ENCODE measurements at regions not wholly inside any gene's neighbourhood (a gene's known extent, or its start where the extent isn't known, plus 50 kb on each side); places are given as distances from the start of the nearest gene placed in this dataset.

- ChIA-PET CTCF (no interaction called here), POLR2A (no interaction called here)
- no peak for DNase-seq (ENCODE audit: extremely low spot score)
- TF ChIP-seq FOXK2 (IDR thresholded peaks at IDR 0.05) (no peak), TARDBP (IDR thresholded peaks at IDR 0.05) (no peak), NFRKB (IDR thresholded peaks at IDR 0.05) (no peak), FOXA1 (IDR thresholded peaks at IDR 0.05) (no peak), SUZ12 (IDR thresholded peaks at IDR 0.05) (no peak), SP1 (IDR thresholded peaks at IDR 0.05) (no peak), ELF4 (IDR thresholded peaks at IDR 0.05) (no peak), CTBP1 (IDR thresholded peaks at IDR 0.05; ENCODE audit: borderline replicate concordance) (no peak), ARNT (IDR thresholded peaks at IDR 0.05) (no peak), ZNF384 (IDR thresholded peaks at IDR 0.05) (no peak), L3MBTL2 (conservative IDR thresholded peaks at IDR 0.05) (no peak), FOXM1 (IDR thresholded peaks at IDR 0.05; ENCODE audit: borderline replicate concordance) (no peak), LEF1 (IDR thresholded peaks at IDR 0.05; ENCODE audit: borderline replicate concordance) (no peak), HDGF (IDR thresholded peaks at IDR 0.05; ENCODE audit: borderline replicate concordance) (no peak)
- TF ChIP-seq, protein P1, sequence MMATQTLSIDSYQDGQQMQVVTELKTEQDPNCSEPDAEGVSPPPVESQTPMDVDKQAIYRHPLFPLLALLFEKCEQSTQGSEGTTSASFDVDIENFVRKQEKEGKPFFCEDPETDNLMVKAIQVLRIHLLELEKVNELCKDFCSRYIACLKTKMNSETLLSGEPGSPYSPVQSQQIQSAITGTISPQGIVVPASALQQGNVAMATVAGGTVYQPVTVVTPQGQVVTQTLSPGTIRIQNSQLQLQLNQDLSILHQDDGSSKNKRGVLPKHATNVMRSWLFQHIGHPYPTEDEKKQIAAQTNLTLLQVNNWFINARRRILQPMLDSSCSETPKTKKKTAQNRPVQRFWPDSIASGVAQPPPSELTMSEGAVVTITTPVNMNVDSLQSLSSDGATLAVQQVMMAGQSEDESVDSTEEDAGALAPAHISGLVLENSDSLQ (IDR thresholded peaks at IDR 0.05): no peak
Observed at GRCh38 chr1:163737261-163737660, 415.5 kb downstream of the NUF2 start.

DNA sequence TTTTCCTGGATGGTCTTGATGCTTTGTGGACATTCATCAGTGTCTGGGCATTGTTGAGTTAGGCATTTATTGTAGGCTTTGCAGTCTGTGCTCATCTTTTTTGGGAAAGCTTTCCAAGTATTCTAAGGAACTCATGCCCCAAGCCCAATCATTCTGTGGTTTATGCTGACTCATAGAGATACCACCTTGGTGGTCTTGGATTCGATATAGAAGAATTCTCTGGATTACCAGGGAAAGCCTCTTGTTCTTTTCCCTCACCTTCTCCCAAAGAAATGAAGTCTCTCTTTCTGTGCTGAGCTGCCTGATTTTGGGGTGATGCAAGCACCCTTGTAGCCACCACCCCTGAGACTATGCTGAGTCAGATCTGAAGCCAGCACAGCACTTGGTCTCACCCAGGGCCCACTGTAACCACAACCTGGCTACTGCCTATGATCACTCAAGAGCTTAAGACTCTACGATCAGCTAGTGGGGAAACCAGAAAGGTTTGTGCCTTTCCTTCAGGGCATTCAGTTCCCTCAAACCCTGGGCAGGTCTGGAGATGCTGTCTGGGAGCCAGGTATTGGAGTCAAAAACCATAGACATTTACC, 422.6 kb downstream of the NUF2 start:
- CTCF ChIA-PET: no interaction called here
- DNase-seq (ENCODE audit: extremely low spot score): no peak
- TF ChIP-seq SP1 (IDR thresholded peaks at IDR 0.05) (no peak), L3MBTL2 (conservative IDR thresholded peaks at IDR 0.05) (no peak), CTBP1 (IDR thresholded peaks at IDR 0.05; ENCODE audit: borderline replicate concordance) (no peak), ARNT (IDR thresholded peaks at IDR 0.05) (no peak), SUZ12 (IDR thresholded peaks at IDR 0.05) (no peak), NFRKB (IDR thresholded peaks at IDR 0.05) (no peak), ZNF384 (IDR thresholded peaks at IDR 0.05) (no peak), ELF4 (IDR thresholded peaks at IDR 0.05) (no peak), FOXA1 (IDR thresholded peaks at IDR 0.05) (no peak), HDGF (IDR thresholded peaks at IDR 0.05; ENCODE audit: borderline replicate concordance) (no peak), FOXM1 (IDR thresholded peaks at IDR 0.05; ENCODE audit: borderline replicate concordance) (no peak), LEF1 (IDR thresholded peaks at IDR 0.05; ENCODE audit: borderline replicate concordance) (no peak), TARDBP (IDR thresholded peaks at IDR 0.05) (no peak), BHLHE40 (IDR thresholded peaks at IDR 0.05; ENCODE audit: borderline replicate concordance) (no peak), FOXK2 (IDR thresholded peaks at IDR 0.05) (no peak)
- TF ChIP-seq, protein P1 (IDR thresholded peaks at IDR 0.05): no peak
- POLR2A ChIA-PET: no interaction called here

DNA sequence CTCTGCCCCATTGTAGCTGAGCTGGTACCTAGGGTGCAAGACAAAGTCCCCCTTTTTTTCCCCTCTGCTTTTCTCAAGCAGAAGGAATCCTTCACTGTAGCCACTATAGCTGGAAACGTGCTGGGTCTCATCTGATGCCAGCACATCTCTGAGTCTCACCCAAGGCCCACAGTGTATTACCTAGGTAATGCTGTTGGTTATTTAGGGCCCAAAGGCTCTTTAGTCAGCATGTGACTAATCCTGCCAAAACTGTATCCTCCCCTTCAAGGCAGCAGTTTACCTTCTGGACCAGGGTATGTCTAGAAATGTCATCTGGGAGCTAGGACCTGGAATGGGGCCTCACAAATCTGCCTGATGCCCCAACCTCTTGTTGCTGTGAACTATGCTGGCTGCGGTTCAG, 423.4 kb downstream of the NUF2 start:
- TF ChIP-seq LEF1 (IDR thresholded peaks at IDR 0.05; ENCODE audit: borderline replicate concordance) (no peak), SP1 (IDR thresholded peaks at IDR 0.05) (no peak), SUZ12 (IDR thresholded peaks at IDR 0.05) (no peak), FOXM1 (IDR thresholded peaks at IDR 0.05; ENCODE audit: borderline replicate concordance) (no peak), L3MBTL2 (conservative IDR thresholded peaks at IDR 0.05) (no peak), BHLHE40 (IDR thresholded peaks at IDR 0.05; ENCODE audit: borderline replicate concordance) (no peak), CTBP1 (IDR thresholded peaks at IDR 0.05; ENCODE audit: borderline replicate concordance) (no peak), ELF4 (IDR thresholded peaks at IDR 0.05) (no peak), HDGF (IDR thresholded peaks at IDR 0.05; ENCODE audit: borderline replicate concordance) (no peak), FOXK2 (IDR thresholded peaks at IDR 0.05) (no peak), NFRKB (IDR thresholded peaks at IDR 0.05) (no peak), TARDBP (IDR thresholded peaks at IDR 0.05) (no peak), ARNT (IDR thresholded peaks at IDR 0.05) (no peak), ZNF384 (IDR thresholded peaks at IDR 0.05) (no peak), FOXA1 (IDR thresholded peaks at IDR 0.05) (no peak)
- TF ChIP-seq, protein P1 (IDR thresholded peaks at IDR 0.05): no peak
- CTCF ChIA-PET: no interaction called here
- POLR2A ChIA-PET: no interaction called here
- DNase-seq (ENCODE audit: extremely low spot score): no peak

- DNase-seq (ENCODE audit: extremely low spot score): no peak
- ChIA-PET CTCF (no interaction called here), POLR2A (no interaction called here)
- TF ChIP-seq FOXK2 (IDR thresholded peaks at IDR 0.05) (no peak), ELF4 (IDR thresholded peaks at IDR 0.05) (no peak), CTBP1 (IDR thresholded peaks at IDR 0.05; ENCODE audit: borderline replicate concordance) (no peak), ZNF384 (IDR thresholded peaks at IDR 0.05) (no peak), FOXA1 (IDR thresholded peaks at IDR 0.05) (no peak)
Observed at GRCh38 chr1:163747261-163747660, 425.5 kb downstream of the NUF2 start.

DNA sequence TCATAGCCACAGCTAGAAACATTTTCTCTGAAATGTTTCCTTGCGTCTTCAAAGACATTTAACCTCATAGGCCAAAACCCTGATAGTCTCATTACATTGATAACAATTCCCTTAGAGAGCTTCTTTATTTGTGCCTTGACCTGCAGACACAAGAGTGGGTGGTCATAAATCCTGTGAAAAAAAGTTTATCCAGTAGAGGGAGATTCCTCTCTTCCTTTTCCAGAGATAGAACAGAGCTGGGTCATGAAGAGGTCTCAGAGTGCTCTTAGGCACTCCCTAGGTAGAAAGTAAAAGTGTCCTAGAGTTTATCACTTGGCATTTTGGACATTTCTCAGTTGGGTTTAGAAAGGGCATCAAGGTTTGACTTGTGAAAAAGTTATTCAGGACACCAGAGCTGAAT, 426.1 kb downstream of the NUF2 start:
- DNase-seq (ENCODE audit: extremely low spot score): no peak
- TF ChIP-seq FOXM1 (IDR thresholded peaks at IDR 0.05; ENCODE audit: borderline replicate concordance): no peak
- no peak for TF ChIP-seq SUZ12 (IDR thresholded peaks at IDR 0.05)
- TF ChIP-seq FOXA1 (IDR thresholded peaks at IDR 0.05): no peak
- no peak for TF ChIP-seq CTBP1 (IDR thresholded peaks at IDR 0.05; ENCODE audit: borderline replicate concordance)
- TF ChIP-seq FOXK2 (IDR thresholded peaks at IDR 0.05): no peak
- no peak for TF ChIP-seq LEF1 (IDR thresholded peaks at IDR 0.05; ENCODE audit: borderline replicate concordance)
- no peak for TF ChIP-seq HDGF (IDR thresholded peaks at IDR 0.05; ENCODE audit: borderline replicate concordance)
- ChIA-PET CTCF (no interaction called here), POLR2A (no interaction called here)

DNA sequence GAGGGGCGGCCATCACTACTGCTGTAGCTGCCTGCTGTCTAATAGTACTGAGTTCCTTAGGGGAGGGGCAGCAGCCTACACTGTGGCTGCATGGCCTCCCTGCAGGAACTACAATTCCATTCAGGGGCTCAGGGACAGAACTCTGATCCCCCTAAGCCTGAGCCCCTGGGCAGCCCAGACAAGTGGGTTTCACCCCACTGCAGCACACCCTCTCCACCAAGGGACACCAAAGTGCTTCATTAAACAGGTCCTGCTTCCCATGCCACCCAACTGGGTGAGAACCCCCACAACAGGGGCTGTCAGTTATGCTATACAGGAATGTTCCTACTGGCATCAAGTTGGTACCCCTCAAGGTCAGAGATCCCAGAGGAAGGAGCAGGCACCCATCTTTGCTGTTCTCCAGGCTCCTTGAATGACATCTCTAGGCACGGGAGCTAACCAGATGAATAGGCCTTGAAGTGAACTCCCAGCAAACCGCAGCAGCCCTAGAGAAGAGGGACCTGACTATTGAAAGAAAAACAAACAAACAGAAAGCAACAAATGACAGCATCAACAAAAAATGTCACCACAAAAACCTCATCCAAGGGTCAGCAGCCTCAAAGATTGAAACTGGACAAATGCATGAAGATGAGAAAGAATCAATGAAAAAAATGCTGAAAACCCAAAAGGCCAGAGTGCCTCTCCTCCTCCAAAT, 437.4 kb downstream of the NUF2 start:
- DNase-seq (ENCODE audit: extremely low spot score): no peak
- ChIA-PET POLR2A (no interaction called here), CTCF (no interaction called here)
- TF ChIP-seq ELF4 (IDR thresholded peaks at IDR 0.05) (no peak), TARDBP (IDR thresholded peaks at IDR 0.05) (no peak), FOXA1 (IDR thresholded peaks at IDR 0.05) (no peak), FOXK2 (IDR thresholded peaks at IDR 0.05) (no peak), LEF1 (IDR thresholded peaks at IDR 0.05; ENCODE audit: borderline replicate concordance) (no peak), CTBP1 (IDR thresholded peaks at IDR 0.05; ENCODE audit: borderline replicate concordance) (no peak), SUZ12 (IDR thresholded peaks at IDR 0.05) (no peak), NFRKB (IDR thresholded peaks at IDR 0.05) (no peak), ZNF384 (IDR thresholded peaks at IDR 0.05) (no peak), L3MBTL2 (conservative IDR thresholded peaks at IDR 0.05) (no peak), SP1 (IDR thresholded peaks at IDR 0.05) (no peak)
- TF ChIP-seq, protein P1 (IDR thresholded peaks at IDR 0.05): no peak
